ENCODE measurements at regions not wholly inside any gene's neighbourhood (a gene's known extent, or its start where the extent isn't known, plus 50 kb on each side); places are given as distances from the start of the nearest gene placed in this dataset.

GRCh38 chr6:4010689-4011090 is 68.2 kb downstream of the FAM217A start:
- Mint-ChIP-seq H3K4me3 (peak overlapping the region; percentile 66), H3K9me3 (ENCODE audit: insufficient read depth) (no peaks in the 10 kb centered on the region), H3K4me1 (peaks cover 36% of the 10 kb centered on the region), H3K27me3 (no peaks in the 10 kb centered on the region), H3K27ac (peak overlapping the region; percentile 56)
- Histone ChIP-seq H3K79me2 (ENCODE audit: control insufficient read depth, insufficient read depth, low read length) (peaks cover 86% of the 10 kb centered on the region), H3K9me3 (ENCODE audit: control extremely low read depth in 1 of 3, control insufficient read depth in 2 of 3, insufficient read depth in 1 of 3, low read length in 2 of 3) (no peaks in the 10 kb centered on the region), H3K36me3 (replicated peaks in 1 of 2; ENCODE audit: control extremely low read depth in 1 of 2, control insufficient read depth in 1 of 2, extremely low read depth in 1 of 2, insufficient read depth in 2 of 2, low read length in 1 of 2) (peaks cover 0 to 3% of the 10 kb centered on the region in 2 experiments), H3K4me2 (replicated peaks; ENCODE audit: low read depth, low read length, poor library complexity, severe bottlenecking) (peak overlapping the region; percentile 41), H3K27ac (ENCODE audit: low read length in 2 of 2) (no peak overlapping the region), H3K27me3 (replicated peaks in 1 of 4; ENCODE audit: control extremely low read depth in 1 of 4, control insufficient read depth in 3 of 4, insufficient read depth in 4 of 4, low read length in 3 of 4) (no peaks in the 10 kb centered on the region), H2AFZ (ENCODE audit: insufficient read depth, low read depth, low read length, poor library complexity, severe bottlenecking) (no peak overlapping the region), H4K20me1 (ENCODE audit: control insufficient read depth, insufficient read depth, low read length, poor library complexity, severe bottlenecking) (peaks cover 32% of the 10 kb centered on the region), H3K4me3 (ENCODE audit: control extremely low read depth in 1 of 5, extremely low read depth in 1 of 5, insufficient read depth in 1 of 5, low read depth in 2 of 5, low read length in 4 of 5) (no peak overlapping the region), H3K9ac (ENCODE audit: low read length) (no peak overlapping the region), H3K4me1 (ENCODE audit: control insufficient read depth in 2 of 2, insufficient read depth in 2 of 2, low read length in 2 of 2) (peaks cover 5 to 6% of the 10 kb centered on the region in 2 donors)
- ATAC-seq (ENCODE audit: low read depth): no peak
- 40% methylated on average over 3 of the region's 3 CpGs for WGBS (ENCODE audit: insufficient coverage)
- intact Hi-C loops (cut with micrococcal nuclease): loop anchor here (10.0 kb wide), 2 partner anchors 556 to 764 kb away; partner anchors contain the start of genes CDYL and SLC22A23
- ChIA-PET POLR2A (no interaction called here), CTCF (interaction anchor here (1.1 to 4.6 kb wide), 2 partner anchors 11 to 12 kb away, joined by 4 to 25 read pairs; a partner anchor contains a TSS)
- TF ChIP-seq EZH2 (IDR thresholded peaks at IDR 0.05; ENCODE audit: borderline replicate concordance, insufficient read depth, low read depth, low read length, poor library complexity, severe bottlenecking) (no peak), CTCF (IDR thresholded peaks at IDR 0.05) (no peak)
- DNase-seq: no peak

- TF ChIP-seq EZH2 (IDR thresholded peaks at IDR 0.05; ENCODE audit: borderline replicate concordance, insufficient read depth, low read depth, low read length, poor library complexity, severe bottlenecking): no peak
- TF ChIP-seq CTCF (IDR thresholded peaks at IDR 0.05): no peak
- CTCF ChIA-PET: interaction anchor here (0.5 to 1.7 kb wide), 5 partner anchors 11 to 269 kb away, joined by 3 to 8 read pairs (median 3); no protein-coding TSS in a partner anchor
- Histone ChIP-seq H3K9ac (ENCODE audit: low read length) (no peak overlapping the region), H3K79me2 (ENCODE audit: control insufficient read depth, insufficient read depth, low read length) (peaks cover 80% of the 10 kb centered on the region), H3K36me3 (replicated peaks in 1 of 2; ENCODE audit: control extremely low read depth in 1 of 2, control insufficient read depth in 1 of 2, extremely low read depth in 1 of 2, insufficient read depth in 2 of 2, low read length in 1 of 2) (peaks cover 0 to 3% of the 10 kb centered on the region in 2 experiments), H3K27me3 (replicated peaks in 1 of 4; ENCODE audit: control extremely low read depth in 1 of 4, control insufficient read depth in 3 of 4, insufficient read depth in 4 of 4, low read length in 3 of 4) (no peaks in the 10 kb centered on the region), H3K4me3 (ENCODE audit: control extremely low read depth in 1 of 5, extremely low read depth in 1 of 5, insufficient read depth in 1 of 5, low read depth in 2 of 5, low read length in 4 of 5) (no peak overlapping the region), H3K9me3 (ENCODE audit: control extremely low read depth in 1 of 3, control insufficient read depth in 2 of 3, insufficient read depth in 1 of 3, low read length in 2 of 3) (no peaks in the 10 kb centered on the region), H4K20me1 (ENCODE audit: control insufficient read depth, insufficient read depth, low read length, poor library complexity, severe bottlenecking) (peaks cover 32% of the 10 kb centered on the region), H3K4me2 (replicated peaks; ENCODE audit: low read depth, low read length, poor library complexity, severe bottlenecking) (no peak overlapping the region), H2AFZ (ENCODE audit: insufficient read depth, low read depth, low read length, poor library complexity, severe bottlenecking) (no peak overlapping the region), H3K27ac (ENCODE audit: low read length in 2 of 2) (no peak overlapping the region), H3K4me1 (ENCODE audit: control insufficient read depth in 2 of 2, insufficient read depth in 2 of 2, low read length in 2 of 2) (peaks cover 14 to 15% of the 10 kb centered on the region in 2 donors)
- DNase-seq: no peak
- Mint-ChIP-seq H3K4me1 (peaks cover 51% of the 10 kb centered on the region), H3K9me3 (ENCODE audit: insufficient read depth) (no peaks in the 10 kb centered on the region), H3K27me3 (no peaks in the 10 kb centered on the region), H3K4me3 (no peak overlapping the region), H3K27ac (no peak overlapping the region)
- POLR2A ChIA-PET: no interaction called here
- no CpG with 5 or more reads among the region's 2 CpGs for WGBS (ENCODE audit: insufficient coverage)
- no peak for ATAC-seq (ENCODE audit: low read depth)
- intact Hi-C loops (cut with micrococcal nuclease): loop anchor here (10.0 kb wide), 2 partner anchors 558 to 762 kb away; partner anchors contain the start of genes CDYL and SLC22A23
Observed at GRCh38 chr6:4012826-4013225, 66.1 kb downstream of the FAM217A start.

Data from B cell (primary cell).